Neural cell (in vitro differentiated cells): ENCODE measurements at regions not wholly inside any gene's neighbourhood (a gene's known extent, or its start where the extent isn't known, plus 50 kb on each side); places are given as distances from the start of the nearest gene placed in this dataset.

Experiments used
- EZH2 ChIP-seq: fragments of 200-600, 300-800 bp; shearing (Covaris generic), sonication (generic); IDR thresholded peaks from 2 replicates; pipeline ENCODE4 v1.6.1; 2014; ENCODE audit warnings: antibody characterized with exemption, low read length, borderline replicate concordance, mild to moderate bottlenecking; ENCODE audit not compliant: insufficient read depth, poor library complexity, severe bottlenecking
- MXI1 ChIP-seq: fragments of 450-650 bp; conservative IDR thresholded peaks from 2 replicates; pipeline ENCODE4 v1.6.1; 2014; ENCODE audit warnings: antibody characterized with exemption, mild to moderate bottlenecking; ENCODE audit not compliant: poor library complexity, severe bottlenecking
- REST ChIP-seq: IDR thresholded peaks from 2 replicates; pipeline ENCODE4 v1.6.1; 2012; ENCODE audit warnings: borderline replicate concordance
- TF ChIP-seq, protein P1 (sequence below): fragments of 450-650 bp; IDR thresholded peaks from 2 replicates; pipeline ENCODE4 v1.5.1; 2014; ENCODE audit warnings: antibody characterized with exemption, mild to moderate bottlenecking, moderate library complexity; ENCODE audit not compliant: poor library complexity, severe bottlenecking

DNA sequence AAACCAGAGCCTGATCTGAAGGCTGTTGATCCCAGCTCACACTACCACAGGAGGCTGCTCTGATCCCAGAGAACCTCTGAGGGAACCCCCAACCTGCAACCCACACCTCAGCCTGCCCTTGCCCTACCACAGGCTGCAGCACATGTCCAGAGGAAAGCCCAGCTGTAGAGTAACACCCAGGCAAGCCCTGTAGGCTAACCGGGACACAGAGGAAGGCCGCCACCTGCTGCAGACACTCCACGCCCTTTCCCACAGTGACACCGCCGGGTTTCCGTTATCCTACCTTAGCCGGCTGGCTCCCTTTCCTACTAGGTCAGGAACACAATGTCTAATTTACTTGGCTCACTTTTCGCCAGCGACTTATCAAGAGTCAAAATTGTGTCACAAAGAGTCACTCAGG is 266.7 kb upstream of the KLHL29 start:
- TF ChIP-seq, protein P1, sequence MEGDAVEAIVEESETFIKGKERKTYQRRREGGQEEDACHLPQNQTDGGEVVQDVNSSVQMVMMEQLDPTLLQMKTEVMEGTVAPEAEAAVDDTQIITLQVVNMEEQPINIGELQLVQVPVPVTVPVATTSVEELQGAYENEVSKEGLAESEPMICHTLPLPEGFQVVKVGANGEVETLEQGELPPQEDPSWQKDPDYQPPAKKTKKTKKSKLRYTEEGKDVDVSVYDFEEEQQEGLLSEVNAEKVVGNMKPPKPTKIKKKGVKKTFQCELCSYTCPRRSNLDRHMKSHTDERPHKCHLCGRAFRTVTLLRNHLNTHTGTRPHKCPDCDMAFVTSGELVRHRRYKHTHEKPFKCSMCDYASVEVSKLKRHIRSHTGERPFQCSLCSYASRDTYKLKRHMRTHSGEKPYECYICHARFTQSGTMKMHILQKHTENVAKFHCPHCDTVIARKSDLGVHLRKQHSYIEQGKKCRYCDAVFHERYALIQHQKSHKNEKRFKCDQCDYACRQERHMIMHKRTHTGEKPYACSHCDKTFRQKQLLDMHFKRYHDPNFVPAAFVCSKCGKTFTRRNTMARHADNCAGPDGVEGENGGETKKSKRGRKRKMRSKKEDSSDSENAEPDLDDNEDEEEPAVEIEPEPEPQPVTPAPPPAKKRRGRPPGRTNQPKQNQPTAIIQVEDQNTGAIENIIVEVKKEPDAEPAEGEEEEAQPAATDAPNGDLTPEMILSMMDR = no peak
- no peak for TF ChIP-seq REST
- no peak for TF ChIP-seq EZH2
- no peak for TF ChIP-seq MXI1
